ENCODE measurements at regions not wholly inside any gene's neighbourhood (a gene's known extent, or its start where the extent isn't known, plus 50 kb on each side); places are given as distances from the start of the nearest gene placed in this dataset.

DNA sequence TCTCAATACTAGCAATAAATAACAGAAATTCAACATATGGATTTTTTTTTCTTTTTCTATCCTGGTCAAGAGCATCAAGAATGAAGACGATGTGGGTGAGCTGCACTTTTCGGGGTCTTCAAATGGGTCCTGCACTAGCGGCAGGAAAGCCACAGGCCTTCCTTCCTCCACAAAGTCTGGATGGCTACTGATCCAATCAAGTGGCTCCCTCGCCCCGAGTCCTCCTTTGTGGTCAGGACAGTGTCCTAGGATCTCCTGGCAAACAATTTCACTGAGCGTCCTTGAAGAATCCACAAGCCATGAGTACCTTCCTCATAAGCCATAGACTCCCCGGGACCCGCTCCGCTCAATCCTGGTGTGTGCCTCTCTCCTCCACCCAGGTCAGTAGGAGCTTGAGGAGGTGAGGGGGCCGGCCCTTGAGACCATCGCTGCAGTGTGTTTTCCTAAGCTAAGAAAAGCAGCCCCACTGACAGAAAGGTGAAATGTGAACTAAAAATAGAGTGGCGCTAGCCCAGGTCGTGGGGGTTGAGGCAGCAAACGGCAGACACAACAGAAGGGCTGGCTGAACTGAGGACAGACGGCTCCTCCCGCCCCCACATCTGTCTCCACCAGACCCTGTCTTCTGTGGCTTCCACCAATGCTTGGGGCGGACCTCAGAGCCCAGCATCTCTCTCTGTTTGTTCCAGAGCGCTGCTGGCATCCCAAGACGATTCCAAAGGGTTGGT lies 202.3 kb downstream of the HERPUD2 start:
- TF ChIP-seq, protein P1, sequence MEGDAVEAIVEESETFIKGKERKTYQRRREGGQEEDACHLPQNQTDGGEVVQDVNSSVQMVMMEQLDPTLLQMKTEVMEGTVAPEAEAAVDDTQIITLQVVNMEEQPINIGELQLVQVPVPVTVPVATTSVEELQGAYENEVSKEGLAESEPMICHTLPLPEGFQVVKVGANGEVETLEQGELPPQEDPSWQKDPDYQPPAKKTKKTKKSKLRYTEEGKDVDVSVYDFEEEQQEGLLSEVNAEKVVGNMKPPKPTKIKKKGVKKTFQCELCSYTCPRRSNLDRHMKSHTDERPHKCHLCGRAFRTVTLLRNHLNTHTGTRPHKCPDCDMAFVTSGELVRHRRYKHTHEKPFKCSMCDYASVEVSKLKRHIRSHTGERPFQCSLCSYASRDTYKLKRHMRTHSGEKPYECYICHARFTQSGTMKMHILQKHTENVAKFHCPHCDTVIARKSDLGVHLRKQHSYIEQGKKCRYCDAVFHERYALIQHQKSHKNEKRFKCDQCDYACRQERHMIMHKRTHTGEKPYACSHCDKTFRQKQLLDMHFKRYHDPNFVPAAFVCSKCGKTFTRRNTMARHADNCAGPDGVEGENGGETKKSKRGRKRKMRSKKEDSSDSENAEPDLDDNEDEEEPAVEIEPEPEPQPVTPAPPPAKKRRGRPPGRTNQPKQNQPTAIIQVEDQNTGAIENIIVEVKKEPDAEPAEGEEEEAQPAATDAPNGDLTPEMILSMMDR (IDR thresholded peaks at IDR 0.05): no peak
- no peak for TF ChIP-seq EZH2phosphoT487 (IDR thresholded peaks at IDR 0.05)

Measured in neural progenitor cell (in vitro differentiated cells).